Osteocyte (in vitro differentiated cells): ENCODE measurements at regions not wholly inside any gene's neighbourhood (a gene's known extent, or its start where the extent isn't known, plus 50 kb on each side); places are given as distances from the start of the nearest gene placed in this dataset.

Experiments
- DNase-seq: peaks from one replicate; pipeline ENCODE4 v3.0.0; 2021; ENCODE audit warnings: mixed read lengths; ENCODE audit not compliant: unreplicated experiment; ENCODE audit errors: extremely low spot score
- H3K27ac Mint-ChIP-seq: one replicate; pipeline ENCODE4 v1.8.0; 2021; ENCODE audit warnings: mild to moderate bottlenecking, mixed read lengths; ENCODE audit not compliant: unreplicated experiment
- H3K27me3 Mint-ChIP-seq: one replicate; pipeline ENCODE4 v1.8.0; 2021; ENCODE audit warnings: mixed read lengths; ENCODE audit not compliant: unreplicated experiment
- H3K36me3 Mint-ChIP-seq: one replicate; pipeline ENCODE4 v1.8.0; 2021; ENCODE audit warnings: mixed read lengths; ENCODE audit not compliant: unreplicated experiment
- H3K4me1 Mint-ChIP-seq: one replicate; pipeline ENCODE4 v1.8.0; 2021; ENCODE audit warnings: mixed read lengths; ENCODE audit not compliant: unreplicated experiment
- H3K4me3 Mint-ChIP-seq: one replicate; pipeline ENCODE4 v1.8.0; 2021; ENCODE audit warnings: mild to moderate bottlenecking, moderate library complexity, mixed read lengths; ENCODE audit not compliant: unreplicated experiment
- H3K9me3 Mint-ChIP-seq: one replicate; pipeline ENCODE4 v1.8.0; 2021; ENCODE audit warnings: mixed read lengths; ENCODE audit not compliant: unreplicated experiment
- TF ChIP-seq, protein P1 (sequence below): fragments of 200-600 bp; sonication (generic); IDR thresholded peaks from 2 replicates; pipeline ENCODE4 v1.5.0; 2021; ENCODE audit warnings: antibody characterized with exemption, mild to moderate bottlenecking, moderate library complexity

DNA sequence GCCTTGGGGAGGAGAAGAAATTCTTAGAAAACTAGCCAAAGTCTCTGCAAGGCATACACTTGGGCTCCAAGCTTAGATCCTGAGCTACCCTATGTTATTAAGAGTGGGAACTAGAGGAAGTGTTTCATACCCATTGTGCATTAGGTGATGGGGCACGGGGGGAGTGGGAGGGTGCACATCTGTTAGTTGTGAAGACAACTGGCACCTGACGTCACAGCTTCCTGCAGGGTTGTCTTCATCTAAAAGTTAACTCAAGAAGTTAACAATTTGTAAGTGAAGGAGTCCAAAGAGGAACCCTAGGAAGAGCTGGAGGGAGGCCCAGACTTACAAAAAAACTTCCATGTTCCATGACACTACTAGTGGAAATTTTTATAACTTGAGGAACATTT lies 158.1 kb downstream of the ADRA2A start:
- no peak for DNase-seq
- H3K4me1 Mint-ChIP-seq = no peaks in the 10 kb centered on the region
- peaks cover 8% of the 10 kb centered on the region for H3K9me3 Mint-ChIP-seq
- no peak overlapping the region for H3K27ac Mint-ChIP-seq
- TF ChIP-seq, protein P1, sequence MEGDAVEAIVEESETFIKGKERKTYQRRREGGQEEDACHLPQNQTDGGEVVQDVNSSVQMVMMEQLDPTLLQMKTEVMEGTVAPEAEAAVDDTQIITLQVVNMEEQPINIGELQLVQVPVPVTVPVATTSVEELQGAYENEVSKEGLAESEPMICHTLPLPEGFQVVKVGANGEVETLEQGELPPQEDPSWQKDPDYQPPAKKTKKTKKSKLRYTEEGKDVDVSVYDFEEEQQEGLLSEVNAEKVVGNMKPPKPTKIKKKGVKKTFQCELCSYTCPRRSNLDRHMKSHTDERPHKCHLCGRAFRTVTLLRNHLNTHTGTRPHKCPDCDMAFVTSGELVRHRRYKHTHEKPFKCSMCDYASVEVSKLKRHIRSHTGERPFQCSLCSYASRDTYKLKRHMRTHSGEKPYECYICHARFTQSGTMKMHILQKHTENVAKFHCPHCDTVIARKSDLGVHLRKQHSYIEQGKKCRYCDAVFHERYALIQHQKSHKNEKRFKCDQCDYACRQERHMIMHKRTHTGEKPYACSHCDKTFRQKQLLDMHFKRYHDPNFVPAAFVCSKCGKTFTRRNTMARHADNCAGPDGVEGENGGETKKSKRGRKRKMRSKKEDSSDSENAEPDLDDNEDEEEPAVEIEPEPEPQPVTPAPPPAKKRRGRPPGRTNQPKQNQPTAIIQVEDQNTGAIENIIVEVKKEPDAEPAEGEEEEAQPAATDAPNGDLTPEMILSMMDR = no peak
- no peaks in the 10 kb centered on the region for H3K27me3 Mint-ChIP-seq
- H3K36me3 Mint-ChIP-seq = no peaks in the 10 kb centered on the region
- H3K4me3 Mint-ChIP-seq = no peak overlapping the region

DNA sequence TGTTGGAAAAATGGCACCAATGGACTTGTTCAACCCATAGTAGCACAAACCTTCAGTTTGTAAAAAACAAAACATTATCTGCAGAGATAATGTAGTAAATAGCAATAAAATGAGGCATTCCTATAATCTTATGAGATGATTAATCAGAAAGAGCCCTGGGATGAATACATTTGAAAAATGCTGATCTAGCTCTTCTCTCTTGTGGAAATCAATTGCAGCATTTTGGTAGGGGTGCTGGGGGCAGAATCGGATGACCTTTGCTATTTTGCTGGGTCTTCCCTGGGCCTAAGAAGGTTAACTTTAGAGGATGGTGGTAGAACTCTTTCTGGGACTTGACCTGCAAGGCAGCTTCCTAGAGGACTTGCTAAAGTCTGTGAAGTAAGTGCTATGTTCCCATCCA lies 163.5 kb downstream of the ADRA2A start:
- Mint-ChIP-seq H3K4me1 (no peaks in the 10 kb centered on the region), H3K27me3 (no peaks in the 10 kb centered on the region)

DNA sequence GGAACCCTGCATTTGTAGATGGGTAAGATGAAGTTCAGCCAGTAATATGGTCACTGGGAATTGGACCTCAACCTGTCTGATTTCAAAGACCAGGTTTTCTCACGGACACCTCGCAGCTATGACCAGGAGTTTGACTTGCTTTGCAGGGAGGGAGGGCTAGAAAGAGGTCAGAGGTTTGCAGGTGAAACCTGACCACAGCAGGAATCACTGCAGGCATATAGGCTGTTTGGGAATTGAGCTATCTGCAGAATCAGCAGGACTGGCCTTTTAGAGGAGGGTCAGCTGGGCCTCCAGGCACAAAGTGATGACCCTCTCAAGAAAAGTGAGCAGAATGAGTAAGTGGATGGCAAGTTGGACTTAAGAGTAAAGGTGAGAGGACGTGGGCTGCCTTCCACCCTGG lies 166.3 kb downstream of the ADRA2A start:
- TF ChIP-seq, protein P1 = no peak
- Mint-ChIP-seq H3K27me3 (no peaks in the 10 kb centered on the region), H3K4me1 (no peaks in the 10 kb centered on the region), H3K36me3 (no peaks in the 10 kb centered on the region), H3K27ac (no peak overlapping the region), H3K9me3 (no peaks in the 10 kb centered on the region), H3K4me3 (no peak overlapping the region)
- DNase-seq = no peak

More for the DNA sequence above, 163.5 kb downstream of the ADRA2A start:
- Mint-ChIP-seq H3K27ac (no peak overlapping the region), H3K9me3 (no peaks in the 10 kb centered on the region), H3K4me3 (no peak overlapping the region), H3K36me3 (no peaks in the 10 kb centered on the region)
- no peak for DNase-seq
- TF ChIP-seq, protein P1 = no peak

DNA sequence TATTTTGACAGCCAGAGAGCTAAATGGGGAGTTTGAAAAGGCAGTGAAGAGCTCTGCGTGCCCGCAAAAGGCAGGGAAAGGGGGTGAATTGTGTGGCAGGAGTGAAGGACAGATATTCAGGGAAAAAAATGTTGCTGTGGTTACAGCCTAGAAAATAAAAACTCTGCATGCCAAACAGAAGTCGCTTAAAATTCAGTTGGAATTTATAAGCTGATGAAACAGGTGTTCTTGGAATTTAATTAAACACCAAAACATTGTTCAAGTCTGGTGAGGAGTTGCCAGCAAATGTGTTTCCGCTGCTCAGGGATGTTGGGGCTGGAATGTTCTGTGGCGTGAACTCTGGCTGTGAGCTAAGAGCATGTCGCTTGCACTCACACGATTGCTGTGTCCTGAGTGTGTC lies 169.3 kb downstream of the ADRA2A start:
- TF ChIP-seq, protein P1 = no peak
- no peaks in the 10 kb centered on the region for H3K36me3 Mint-ChIP-seq
- DNase-seq = no peak
- peaks cover 3% of the 10 kb centered on the region for H3K27me3 Mint-ChIP-seq
- no peaks in the 10 kb centered on the region for H3K4me1 Mint-ChIP-seq
- H3K9me3 Mint-ChIP-seq = peaks cover 8% of the 10 kb centered on the region
- H3K27ac Mint-ChIP-seq = no peak overlapping the region
- no peak overlapping the region for H3K4me3 Mint-ChIP-seq

DNA sequence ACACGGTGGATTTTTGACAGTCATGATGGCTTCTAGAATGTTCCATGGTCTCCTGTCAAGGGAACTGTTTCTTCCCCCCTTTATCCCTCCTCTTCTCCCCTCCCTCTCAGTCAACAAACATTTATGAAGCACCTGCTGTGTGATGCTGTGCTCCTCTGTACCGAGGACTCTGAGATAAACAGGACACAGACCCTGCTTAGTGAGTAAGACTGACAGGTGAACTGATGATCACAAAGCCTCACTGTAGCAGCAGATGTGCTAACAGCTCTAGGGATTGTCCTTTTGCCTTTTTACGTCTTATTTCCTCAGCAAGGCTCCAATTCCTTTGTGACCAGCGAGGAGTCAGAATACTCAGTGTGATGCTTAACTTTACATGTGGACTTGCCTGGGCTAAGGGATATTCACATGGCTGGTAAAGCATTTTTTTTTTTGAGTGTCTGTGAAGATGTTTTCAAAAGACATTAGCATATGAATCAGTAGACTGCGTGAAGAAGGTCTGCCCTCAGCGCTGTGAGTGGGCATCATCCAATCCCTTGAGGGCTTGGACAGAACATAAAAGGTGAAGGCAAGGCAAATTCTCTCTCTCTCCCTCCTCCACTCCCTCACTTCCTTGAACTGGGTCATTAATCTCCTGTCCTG lies 170.1 kb downstream of the ADRA2A start:
- no peaks in the 10 kb centered on the region for H3K4me1 Mint-ChIP-seq
- TF ChIP-seq, protein P1 = no peak
- no peak overlapping the region for H3K4me3 Mint-ChIP-seq
- no peak overlapping the region for H3K27ac Mint-ChIP-seq
- H3K27me3 Mint-ChIP-seq = peaks cover 3% of the 10 kb centered on the region
- H3K36me3 Mint-ChIP-seq = no peaks in the 10 kb centered on the region
- DNase-seq = no peak
- H3K9me3 Mint-ChIP-seq = peaks cover 8% of the 10 kb centered on the region
